ENCODE measurements at regions not wholly inside any gene's neighbourhood (a gene's known extent, or its start where the extent isn't known, plus 50 kb on each side); places are given as distances from the start of the nearest gene placed in this dataset.
"Not testable (repeated sequence)": the region's sequence is repeated elsewhere in the genome, so short reads cannot be mapped to it uniquely, and the experiment has no call there.

- no peak for DNase-seq
These were observed 1365.5 kb downstream of the FAM181B start for GRCh38 chr11:81368192-81368591.

- no peak for DNase-seq
These were observed 1368.2 kb downstream of the FAM181B start for GRCh38 chr11:81365496-81365895.

- no peak for DNase-seq
These were observed 1374.2 kb downstream of the FAM181B start for GRCh38 chr11:81359476-81359875.

- no peak for DNase-seq
These were observed 1388.1 kb downstream of the FAM181B start for GRCh38 chr11:81345609-81346008.

GRCh38 chr11:81342966-81343365, 1390.7 kb downstream of the FAM181B start:
- no peak for DNase-seq

GRCh38 chr11:81340225-81340624, 1393.4 kb downstream of the FAM181B start:
- DNase-seq = no peak

GRCh38 chr11:81339521-81339920, 1394.1 kb downstream of the FAM181B start:
- no peak for DNase-seq

- no peak for DNase-seq
These were observed 1395.9 kb downstream of the FAM181B start for GRCh38 chr11:81337756-81338155.

- DNase-seq = no peak
These were observed 1401.4 kb downstream of the FAM181B start for GRCh38 chr11:81332276-81332675.

- DNase-seq = no peak
These were observed 1401.9 kb downstream of the FAM181B start for GRCh38 chr11:81331611-81332235.

- no peak for DNase-seq
These were observed 1402.6 kb downstream of the FAM181B start for GRCh38 chr11:81331088-81331487.

GRCh38 chr11:81303038-81303664, 1430.5 kb downstream of the FAM181B start:
- no peak for DNase-seq

- DNase-seq = no peak
These were observed 1432.4 kb downstream of the FAM181B start for GRCh38 chr11:81301166-81301830.

- DNase-seq = no peak
These were observed 1446.7 kb downstream of the FAM181B start for GRCh38 chr11:81286959-81287358.

GRCh38 chr11:81286550-81286949, 1447.1 kb downstream of the FAM181B start:
- no peak for DNase-seq

GRCh38 chr11:81280228-81280627, 1453.4 kb downstream of the FAM181B start:
- DNase-seq = not testable (repeated sequence)

GRCh38 chr11:81278991-81279390, 1454.7 kb downstream of the FAM181B start:
- no peak for DNase-seq

- DNase-seq = no peak
These were observed 1463.0 kb downstream of the FAM181B start for GRCh38 chr11:81270686-81271085.

GRCh38 chr11:81267246-81267645, 1466.4 kb downstream of the FAM181B start:
- DNase-seq = no peak

GRCh38 chr11:81259471-81259870, 1474.2 kb downstream of the FAM181B start:
- no peak for DNase-seq

- DNase-seq = no peak
These were observed 1477.8 kb downstream of the FAM181B start for GRCh38 chr11:81255895-81256294.

- DNase-seq = no peak
These were observed 1480.4 kb downstream of the FAM181B start for GRCh38 chr11:81253244-81253643.

GRCh38 chr11:81246941-81247340, 1486.7 kb downstream of the FAM181B start:
- DNase-seq = no peak

- no peak for DNase-seq
These were observed 1487.9 kb downstream of the FAM181B start for GRCh38 chr11:81245791-81246190.

Measured in NCI-H510A treated with DMSO at 0.1 percent for 48 hours (cell line).